Ishikawa (cell line): ENCODE measurements at regions not wholly inside any gene's neighbourhood (a gene's known extent, or its start where the extent isn't known, plus 50 kb on each side); places are given as distances from the start of the nearest gene placed in this dataset.

ENCODE experiments used
- CEBPB ChIP-seq: IDR thresholded peaks from 2 replicates; pipeline ENCODE4 v1.6.1; 2012
- CREB1 ChIP-seq: IDR thresholded peaks from 2 replicates; pipeline ENCODE4 v1.6.1; 2012; ENCODE audit warnings: low read depth
- EGR1 ChIP-seq: IDR thresholded peaks from 2 replicates; pipeline ENCODE4 v1.6.1; 2012
- EP300 ChIP-seq: IDR thresholded peaks from 2 replicates; pipeline ENCODE4 v1.6.1; 2012; ENCODE audit warnings: borderline replicate concordance
- FOXM1 ChIP-seq: IDR thresholded peaks from 2 replicates; pipeline ENCODE4 v1.6.1; 2012; ENCODE audit warnings: low read depth, borderline replicate concordance
- MAX ChIP-seq: IDR thresholded peaks from 2 replicates; pipeline ENCODE4 v1.6.1; 2012
- NFIC ChIP-seq: IDR thresholded peaks from 2 replicates; pipeline ENCODE4 v1.6.1; 2012
- RAD21 ChIP-seq: IDR thresholded peaks from 2 replicates; pipeline ENCODE4 v1.6.1; 2012; ENCODE audit warnings: low read depth
- REST ChIP-seq: IDR thresholded peaks from 2 replicates; pipeline ENCODE4 v1.6.1; 2012; ENCODE audit warnings: low read depth, mild to moderate bottlenecking
- TAF1 ChIP-seq: IDR thresholded peaks from 2 replicates; pipeline ENCODE4 v1.6.1; 2012; ENCODE audit warnings: low read depth, mild to moderate bottlenecking
- TCF12 ChIP-seq: IDR thresholded peaks from 2 replicates; pipeline ENCODE4 v1.6.1; 2012; ENCODE audit warnings: low read depth
- TEAD4 ChIP-seq: IDR thresholded peaks from 2 replicates; pipeline ENCODE4 v1.6.1; 2012
- USF1 ChIP-seq: IDR thresholded peaks from 2 replicates; pipeline ENCODE4 v1.6.1; 2012
- YY1 ChIP-seq: IDR thresholded peaks from 2 replicates; pipeline ENCODE4 v1.6.1; 2012; ENCODE audit warnings: low read depth
- ZBTB7A ChIP-seq: IDR thresholded peaks from 2 replicates; pipeline ENCODE4 v1.6.1; 2012; ENCODE audit warnings: low read depth

- TF ChIP-seq USF1 (no peak), FOXM1 (no peak), REST (no peak)
These were observed 361.0 kb downstream of the GRXCR1 start for GRCh38 chr4:43253541-43253940.

- TF ChIP-seq CEBPB (no peak), NFIC (no peak), TAF1 (no peak), FOXM1 (no peak), TCF12 (no peak), ZBTB7A (no peak), TEAD4 (no peak), EP300 (no peak)
These were observed 372.2 kb downstream of the GRXCR1 start for GRCh38 chr4:43264730-43265129.

- no peak for TF ChIP-seq YY1
- no peak for TF ChIP-seq MAX
- no peak for TF ChIP-seq EGR1
- TF ChIP-seq ZBTB7A = no peak
- TF ChIP-seq EP300 = no peak
- no peak for TF ChIP-seq RAD21
- TF ChIP-seq CEBPB = no peak
- no peak for TF ChIP-seq NFIC
- no peak for TF ChIP-seq FOXM1
- no peak for TF ChIP-seq REST
- TF ChIP-seq TAF1 = no peak
- no peak for TF ChIP-seq CREB1
- TF ChIP-seq USF1 = no peak
- TF ChIP-seq TEAD4 = no peak
These were observed 379.4 kb downstream of the GRXCR1 start for GRCh38 chr4:43271946-43272345.

- TF ChIP-seq EP300 = no peak
- TF ChIP-seq MAX = no peak
- no peak for TF ChIP-seq TAF1
- TF ChIP-seq FOXM1 = no peak
- TF ChIP-seq TEAD4 = no peak
These were observed 381.9 kb downstream of the GRXCR1 start for GRCh38 chr4:43274376-43274775.

GRCh38 chr4:43275779-43276178, 383.3 kb downstream of the GRXCR1 start:
- no peak for TF ChIP-seq EGR1
- TF ChIP-seq REST = no peak
- no peak for TF ChIP-seq YY1
- TF ChIP-seq FOXM1 = no peak
- no peak for TF ChIP-seq NFIC
- TF ChIP-seq EP300 = no peak
- TF ChIP-seq TCF12 = no peak
- no peak for TF ChIP-seq TEAD4
- TF ChIP-seq ZBTB7A = no peak
- TF ChIP-seq USF1 = no peak
- TF ChIP-seq MAX = no peak
- TF ChIP-seq RAD21 = no peak
- TF ChIP-seq CREB1 = no peak
- TF ChIP-seq TAF1 = no peak
- TF ChIP-seq CEBPB = no peak
